SIG-M5 treated with dmso at 0.1 percent for 504 hours (cell line): ENCODE measurements at regions not wholly inside any gene's neighbourhood (a gene's known extent, or its start where the extent isn't known, plus 50 kb on each side); places are given as distances from the start of the nearest gene placed in this dataset.

Experiments
- DNase-seq: peaks from one replicate; lab custom pipeline; 2025; ENCODE audit not compliant: unreplicated experiment; lab: John Stamatoyannopoulos, UW

DNA sequence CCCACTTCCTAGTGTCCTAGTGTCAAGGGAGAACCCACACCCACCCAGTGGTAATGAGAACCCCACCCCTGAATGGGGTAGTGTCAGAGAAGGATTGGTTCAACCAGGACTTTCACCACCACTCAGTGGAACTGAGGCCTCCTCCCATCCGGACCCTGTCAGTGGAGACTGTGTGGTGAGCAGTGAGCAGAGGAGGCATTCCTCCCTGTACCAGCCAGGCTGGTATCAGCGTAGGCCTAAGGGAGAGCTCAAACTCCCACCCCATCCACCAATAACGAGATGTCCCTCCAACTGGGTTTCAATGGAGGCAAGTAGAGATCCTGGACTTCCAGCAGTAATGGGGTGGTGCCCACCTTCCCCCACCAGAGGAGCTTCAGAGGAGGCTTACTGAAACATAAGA, 1171.4 kb downstream of the TBC1D22A start:
- no peak for DNase-seq

DNA sequence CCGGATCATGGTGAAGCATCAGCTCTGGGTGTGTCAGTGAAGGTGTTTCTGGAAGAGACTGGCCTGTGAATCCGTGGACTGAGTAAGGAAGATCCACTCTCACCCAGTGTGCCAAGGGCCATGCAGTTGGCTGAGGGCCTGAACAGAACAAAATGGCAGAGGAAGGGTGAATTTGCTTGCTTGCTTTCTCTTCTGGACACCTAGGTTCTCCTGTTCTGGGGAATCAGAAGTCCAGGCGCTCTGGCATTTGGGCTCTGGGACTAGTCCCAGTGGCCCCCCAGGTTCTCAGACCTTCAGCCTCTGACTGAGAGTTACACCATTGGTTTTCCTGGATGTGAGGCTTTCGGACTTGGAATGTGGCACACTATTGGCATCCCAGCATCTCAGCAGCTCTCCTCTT, 1170.8 kb downstream of the TBC1D22A start:
- no peak for DNase-seq

DNA sequence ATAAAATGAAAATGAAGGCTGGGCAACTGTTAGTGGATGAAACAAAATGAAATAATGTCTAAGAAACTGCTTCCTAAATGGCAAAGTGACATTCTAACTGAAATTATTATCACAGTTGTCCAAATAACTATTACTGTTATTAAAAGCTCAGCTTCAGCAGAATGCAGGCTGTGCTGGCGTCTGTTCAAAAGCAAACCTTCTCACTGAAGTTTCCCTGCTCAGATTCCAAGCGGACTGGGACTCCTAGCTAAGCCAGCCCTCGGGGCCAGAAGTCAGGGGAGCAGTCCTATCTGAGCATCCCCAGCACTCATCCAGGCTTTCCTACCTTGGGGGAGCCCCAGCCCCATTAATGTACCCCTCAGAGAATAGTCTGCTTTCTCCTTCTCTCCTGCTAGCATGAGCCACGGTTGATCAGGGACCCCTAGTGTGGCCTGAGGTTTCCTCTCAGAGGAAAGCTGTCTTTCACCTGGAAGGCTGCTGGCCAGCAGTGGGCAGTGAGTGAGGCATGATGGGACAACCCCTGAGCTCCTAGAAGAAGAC, 1167.3 kb downstream of the TBC1D22A start:
- DNase-seq = no peak

DNA sequence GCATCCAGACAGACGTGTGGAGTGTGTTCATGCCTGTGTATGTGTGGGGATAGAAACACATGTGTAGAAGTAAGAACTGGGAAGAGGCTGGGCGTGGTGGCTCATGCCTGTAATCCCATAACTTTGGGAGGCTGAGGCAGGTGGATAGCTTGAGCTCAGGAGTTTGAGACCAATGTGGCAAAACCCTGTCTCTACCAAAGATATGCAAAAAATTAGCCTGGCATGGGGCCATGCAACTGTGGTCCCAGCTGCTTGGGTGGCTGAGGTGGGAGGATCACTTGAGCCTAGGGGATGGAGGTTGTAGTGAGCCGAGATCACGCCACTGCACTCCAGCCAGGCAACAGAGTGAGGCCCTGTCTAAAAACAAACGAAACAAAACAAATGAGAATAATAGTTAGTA, 1166.6 kb downstream of the TBC1D22A start:
- no peak for DNase-seq

DNA sequence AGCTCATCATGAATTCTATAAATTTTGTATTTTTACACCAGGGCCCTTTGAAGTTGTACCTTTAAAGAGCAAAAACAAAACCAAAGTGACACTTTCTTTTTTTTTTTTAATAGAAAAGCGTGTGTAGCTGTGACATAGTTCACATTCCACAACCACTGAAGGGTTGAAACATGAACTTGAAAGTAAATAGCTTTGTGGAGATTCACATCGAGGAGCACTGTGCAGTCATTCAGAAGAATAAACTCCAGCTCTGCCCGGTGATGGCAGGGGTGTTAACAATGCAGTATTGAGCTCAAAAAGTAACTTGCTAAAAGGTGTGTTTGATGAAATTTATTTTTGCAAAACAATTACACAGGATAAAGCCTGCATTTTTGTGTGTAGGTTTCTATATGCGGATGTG, 1166.2 kb downstream of the TBC1D22A start:
- no peak for DNase-seq

DNA sequence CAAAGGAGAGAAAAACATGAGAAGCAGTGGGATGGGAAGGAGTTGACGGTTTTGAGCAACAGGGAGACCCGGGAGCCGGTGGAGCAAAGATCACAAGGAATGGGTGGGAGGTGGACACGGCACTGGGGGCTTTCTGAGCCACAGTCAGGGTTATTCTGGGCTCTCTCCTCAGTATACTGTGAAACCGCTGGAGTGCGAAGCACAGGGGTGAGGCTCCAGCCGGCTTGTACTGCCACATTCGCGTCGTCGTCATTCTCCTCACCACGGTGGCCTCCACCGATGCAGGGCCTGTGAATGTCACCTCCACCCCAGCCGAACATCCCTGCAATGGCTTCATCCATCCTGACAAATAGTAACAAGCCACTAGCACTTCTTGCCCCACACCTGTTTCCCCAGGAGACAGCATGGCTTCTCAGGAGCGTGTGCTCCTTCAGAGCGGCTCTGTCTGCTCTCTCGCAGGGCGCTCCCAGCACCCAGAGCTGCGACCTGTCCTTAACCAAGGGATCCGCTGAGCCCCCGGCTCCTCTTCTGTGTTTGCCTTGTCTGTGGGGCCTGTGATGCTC, 1165.3 kb downstream of the TBC1D22A start:
- DNase-seq = no peak

DNA sequence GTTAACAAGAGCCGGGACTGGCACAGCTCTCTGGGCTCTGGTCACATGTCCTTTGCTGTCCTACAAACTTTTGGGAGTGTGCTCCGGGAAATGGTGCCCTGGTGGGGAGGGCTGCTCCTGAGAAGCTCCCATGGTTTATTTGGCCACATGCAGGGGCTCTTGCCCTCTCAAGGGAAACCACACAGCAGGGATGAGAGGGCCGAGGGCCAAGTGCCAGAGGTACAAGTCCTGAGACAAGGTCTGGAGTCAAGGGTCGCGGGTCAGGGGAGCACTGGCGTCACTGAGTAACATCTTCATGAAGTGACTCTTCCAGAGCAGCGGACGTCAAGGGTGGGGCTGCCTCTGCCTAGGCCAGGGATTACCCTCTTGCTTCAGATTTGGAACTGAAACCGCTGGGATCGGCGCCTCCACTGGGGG, 1160.6 kb downstream of the TBC1D22A start:
- no peak for DNase-seq

DNA sequence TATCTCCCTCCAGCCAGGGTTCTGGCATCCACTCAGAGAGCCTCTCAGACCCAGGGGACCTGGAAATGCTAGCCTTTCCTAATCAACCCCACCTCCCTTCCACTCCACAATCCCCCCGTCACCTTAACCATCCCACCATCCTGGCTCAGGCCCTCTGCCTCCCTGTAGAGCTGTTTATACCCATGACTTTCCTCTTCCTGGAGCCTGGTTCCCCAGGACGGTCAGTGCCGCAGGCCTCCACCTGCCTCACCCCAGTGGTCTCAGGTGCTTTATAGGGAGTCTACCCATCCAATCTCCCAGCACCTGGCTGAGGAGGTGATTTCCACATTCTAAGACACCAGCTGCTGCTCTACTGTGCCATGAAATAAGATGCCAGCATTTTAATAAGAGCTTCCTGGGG, 1159.5 kb downstream of the TBC1D22A start:
- DNase-seq = no peak

DNA sequence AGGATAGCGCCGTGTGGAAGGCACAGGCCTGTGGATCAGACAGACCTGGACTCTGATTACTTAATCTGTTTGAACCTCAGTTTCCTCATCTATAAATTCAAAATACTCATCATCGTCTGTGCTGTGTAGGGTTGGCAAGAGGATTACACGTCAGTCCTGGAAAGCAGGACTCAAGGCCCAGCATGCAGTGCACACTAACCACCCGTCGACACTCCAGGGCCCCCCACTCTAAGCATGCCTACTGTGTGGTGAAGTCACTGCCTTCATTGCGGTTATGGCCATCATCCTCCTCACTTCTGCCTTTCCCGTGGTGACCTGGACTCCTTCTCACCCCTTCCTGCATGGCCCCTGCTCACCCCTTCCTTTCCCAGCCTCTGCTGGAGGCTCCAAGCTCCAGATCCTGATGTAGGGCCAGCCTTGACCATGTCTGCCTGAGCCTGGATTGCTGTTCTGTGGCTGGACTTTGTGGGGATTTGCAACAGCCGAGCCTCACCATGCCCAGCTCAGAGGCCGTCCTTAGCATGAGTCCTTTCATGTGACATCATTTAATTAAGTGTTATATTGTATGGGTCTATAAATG, 1158.0 kb downstream of the TBC1D22A start:
- no peak for DNase-seq

DNA sequence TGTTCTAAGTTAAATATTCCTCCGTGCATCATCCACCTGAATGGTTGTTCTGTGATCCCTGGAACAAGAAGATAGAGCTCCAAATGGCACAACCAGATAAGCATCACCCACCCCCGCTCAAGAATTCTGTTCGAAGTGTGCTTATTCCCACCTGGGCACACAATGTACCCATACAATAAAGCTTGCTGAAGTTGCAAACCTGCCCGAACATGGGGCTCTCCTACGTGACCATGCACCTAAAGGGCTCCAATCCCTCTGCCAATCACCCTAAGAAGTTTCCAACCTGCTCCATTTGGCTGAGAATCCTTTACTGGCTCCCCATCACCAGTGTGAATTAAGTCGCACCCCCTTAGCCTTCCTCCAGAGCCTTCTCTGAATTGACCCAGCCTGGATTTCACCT, 1157.4 kb downstream of the TBC1D22A start:
- DNase-seq = no peak

DNA sequence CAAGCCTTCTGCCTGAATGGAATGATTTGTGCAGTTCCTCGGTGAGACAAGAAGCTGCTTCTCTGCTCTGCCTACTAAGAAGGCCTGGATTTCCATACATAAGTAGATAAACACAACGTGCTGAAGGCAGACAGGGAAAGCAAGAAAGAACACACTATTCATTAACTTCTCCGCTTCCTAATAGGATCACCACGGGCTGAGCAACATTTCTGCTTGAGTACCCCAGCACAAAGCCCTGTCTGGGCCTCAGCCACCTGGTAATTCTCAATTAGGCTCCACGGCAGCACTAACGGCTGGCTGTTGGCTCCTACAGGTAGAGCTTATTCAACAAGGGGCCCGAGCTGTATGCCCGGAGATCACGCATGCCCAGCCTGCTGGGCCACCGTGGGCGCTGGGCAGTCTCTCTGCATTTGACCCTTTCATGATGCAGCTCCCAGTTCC, 1156.6 kb downstream of the TBC1D22A start:
- DNase-seq = no peak

DNA sequence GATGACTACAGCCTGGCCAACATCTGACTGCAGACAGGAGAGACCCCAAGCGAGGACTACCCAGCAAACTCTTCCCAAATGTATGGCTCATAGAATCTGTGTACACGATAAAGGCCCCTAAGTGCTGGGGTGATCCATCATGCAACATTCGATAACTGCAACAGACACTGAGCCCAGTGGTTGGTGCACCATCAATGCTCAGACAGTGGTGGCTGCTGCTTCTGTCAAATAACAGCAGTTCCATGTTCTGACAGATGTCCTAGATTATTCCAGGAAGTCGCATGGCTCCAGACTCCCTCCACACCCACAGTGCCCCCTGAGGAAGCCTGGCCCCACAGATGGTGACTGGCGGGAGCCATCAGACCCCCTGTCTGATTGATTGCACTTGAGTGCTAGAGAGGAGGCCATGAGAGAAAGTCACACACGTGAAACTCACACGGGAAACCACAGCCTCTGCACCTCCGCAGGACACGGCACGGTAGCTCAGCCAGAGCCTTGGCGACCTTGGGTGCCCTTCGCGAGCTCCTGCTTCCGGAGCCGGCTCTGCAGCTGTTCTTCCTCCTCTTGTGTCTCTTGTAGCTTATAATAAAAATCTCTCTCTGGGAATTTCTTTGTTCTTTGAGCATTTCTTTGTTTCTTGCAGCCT, 1155.9 kb downstream of the TBC1D22A start:
- DNase-seq = no peak

DNA sequence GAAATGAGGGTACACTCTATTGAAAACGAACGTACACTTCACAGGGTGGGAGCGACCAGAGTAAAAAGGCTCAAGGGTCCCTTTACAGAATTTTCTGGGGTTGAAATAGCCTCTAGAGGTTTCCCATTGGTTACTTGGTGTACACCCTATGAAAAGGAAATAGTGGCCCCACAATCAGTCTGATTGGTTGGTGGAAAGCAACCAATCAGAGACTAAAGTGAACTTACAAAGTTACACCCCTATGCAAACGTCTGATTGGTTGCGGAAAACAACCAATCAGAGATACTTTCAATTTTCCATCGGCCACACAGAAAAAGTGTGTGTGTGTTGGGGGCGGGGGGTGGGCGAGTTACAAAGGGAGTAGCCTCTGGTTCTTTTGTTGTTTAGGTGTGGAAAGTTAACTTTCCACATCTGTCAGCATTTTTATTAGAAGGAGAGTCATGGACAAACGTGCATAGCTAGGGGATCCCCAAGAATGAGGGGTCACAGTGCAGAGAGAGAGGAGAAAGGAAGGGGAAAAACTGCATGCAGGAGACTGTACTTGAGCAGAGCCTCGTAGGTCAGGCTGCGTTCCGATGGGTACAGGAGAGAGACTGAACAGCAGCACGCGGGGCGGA, 1152.1 kb downstream of the TBC1D22A start:
- DNase-seq = no peak

DNA sequence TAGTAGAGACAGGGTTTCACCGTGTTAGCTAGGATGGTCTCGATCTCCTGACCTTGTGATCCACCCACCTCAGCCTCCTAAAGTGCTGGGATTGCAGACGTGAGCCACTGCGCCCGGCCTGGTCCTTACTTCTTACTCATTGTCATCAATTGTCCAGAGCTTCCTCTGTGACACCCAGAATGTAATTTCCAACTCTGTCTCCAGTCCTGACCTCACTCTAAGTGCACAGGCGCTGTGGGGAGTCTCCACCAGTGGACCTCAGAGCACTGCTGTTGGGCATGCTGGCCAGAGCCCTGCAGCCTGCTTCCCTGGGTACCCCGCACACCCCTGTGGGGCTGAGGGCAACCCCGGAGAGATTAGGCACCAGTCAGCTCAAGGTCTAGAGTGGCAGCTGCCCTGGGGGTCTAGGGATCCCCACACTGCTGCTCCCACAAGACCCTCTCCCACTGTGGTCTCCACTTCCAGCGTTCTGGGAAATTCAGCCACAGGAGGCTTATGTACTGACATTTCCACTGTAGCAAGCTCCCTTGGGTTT, 1140.3 kb downstream of the TBC1D22A start:
- DNase-seq = no peak

DNA sequence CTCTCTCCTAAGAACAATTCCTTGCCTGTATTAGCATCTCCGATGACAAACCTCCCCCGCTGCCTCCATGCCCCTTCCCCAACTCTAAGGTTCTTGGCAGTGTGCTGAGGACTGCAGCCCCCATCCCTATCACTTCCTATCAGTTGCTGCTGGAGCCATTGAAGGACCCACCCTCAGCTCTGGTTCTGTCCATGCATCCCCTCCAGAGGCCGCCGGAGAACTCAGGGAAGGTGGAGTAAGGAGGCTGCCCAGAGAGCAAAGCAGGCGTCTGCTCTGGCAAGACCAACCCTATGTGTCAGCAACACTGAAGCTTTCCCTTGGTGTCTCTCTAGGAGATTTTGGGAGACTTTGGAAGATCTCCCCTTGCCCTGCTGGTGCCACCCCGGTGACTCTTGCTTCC, 1139.5 kb downstream of the TBC1D22A start:
- DNase-seq = no peak

DNA sequence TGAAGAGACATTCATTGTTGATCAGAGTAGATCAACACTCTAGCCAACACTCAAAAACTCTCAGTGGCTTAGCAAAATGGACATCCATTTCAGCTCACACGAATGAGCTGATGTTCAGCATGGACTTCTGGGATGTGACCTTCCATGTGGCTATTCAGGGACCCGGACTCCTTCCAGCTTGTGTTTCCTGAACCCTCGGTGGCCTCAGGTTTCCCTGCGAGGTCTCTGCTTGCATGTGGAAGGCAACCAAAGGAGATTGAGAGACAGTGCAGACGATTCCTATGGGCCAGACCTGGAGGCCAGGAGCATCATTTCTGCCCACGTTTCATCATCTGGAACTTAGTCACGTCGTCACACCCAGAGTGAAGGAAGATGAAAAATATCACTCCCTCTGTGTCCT, 1137.4 kb downstream of the TBC1D22A start:
- DNase-seq = no peak

DNA sequence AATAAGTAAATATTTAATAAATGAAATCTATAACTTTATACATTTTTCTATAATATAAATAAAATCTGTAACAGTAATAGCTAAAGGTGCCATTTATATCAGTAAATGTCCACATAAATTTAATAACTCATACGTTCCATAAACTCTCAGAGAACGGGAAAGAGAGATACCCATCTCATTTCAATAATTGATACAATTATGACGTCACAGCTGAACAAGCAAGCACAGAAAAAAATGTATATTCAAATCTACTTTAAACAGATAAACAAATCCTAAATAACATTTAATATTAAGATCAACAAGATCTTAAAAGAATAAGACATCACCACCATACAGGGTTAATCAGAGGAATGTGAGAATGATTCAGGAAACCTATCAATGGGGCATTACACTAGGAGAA, 1136.5 kb downstream of the TBC1D22A start:
- no peak for DNase-seq

DNA sequence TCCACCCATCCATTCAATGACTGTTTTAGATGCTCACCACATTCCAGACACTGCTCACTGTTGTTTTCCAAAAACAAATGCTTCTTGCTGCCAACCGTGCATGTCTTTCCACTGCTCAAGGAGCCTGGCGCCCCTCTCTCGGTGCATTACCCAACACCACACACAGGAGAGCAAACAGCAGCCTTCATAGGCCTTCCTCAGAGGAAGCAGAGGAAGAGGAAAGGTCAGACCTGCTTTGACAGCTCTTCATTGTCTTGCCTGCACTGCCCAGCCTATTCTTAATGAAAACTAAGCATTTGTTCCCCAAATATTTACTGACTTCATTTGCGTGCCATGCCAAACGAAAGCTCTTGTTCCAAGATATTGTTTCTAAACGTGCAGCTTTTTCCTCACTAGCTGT, 1129.2 kb downstream of the TBC1D22A start:
- no peak for DNase-seq

DNA sequence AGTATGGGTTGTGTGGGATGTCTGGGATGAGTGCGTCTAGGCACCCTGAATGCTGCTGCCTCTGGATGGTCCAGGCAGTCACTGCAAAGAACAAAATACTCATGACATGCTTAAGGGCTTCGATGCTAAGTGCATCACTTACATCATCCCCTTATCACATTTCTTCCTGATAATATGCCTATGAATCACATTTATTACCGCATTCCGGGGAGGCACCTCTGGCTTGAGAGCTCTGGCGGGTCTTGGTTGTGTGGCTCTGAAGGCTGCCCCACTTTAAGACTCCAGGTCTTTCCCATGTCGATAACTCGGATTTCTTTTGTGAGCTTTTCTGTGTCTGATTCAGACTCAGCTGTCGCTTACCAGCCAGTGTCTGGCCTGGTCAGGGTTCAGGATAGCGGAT, 1126.4 kb downstream of the TBC1D22A start:
- DNase-seq = no peak

DNA sequence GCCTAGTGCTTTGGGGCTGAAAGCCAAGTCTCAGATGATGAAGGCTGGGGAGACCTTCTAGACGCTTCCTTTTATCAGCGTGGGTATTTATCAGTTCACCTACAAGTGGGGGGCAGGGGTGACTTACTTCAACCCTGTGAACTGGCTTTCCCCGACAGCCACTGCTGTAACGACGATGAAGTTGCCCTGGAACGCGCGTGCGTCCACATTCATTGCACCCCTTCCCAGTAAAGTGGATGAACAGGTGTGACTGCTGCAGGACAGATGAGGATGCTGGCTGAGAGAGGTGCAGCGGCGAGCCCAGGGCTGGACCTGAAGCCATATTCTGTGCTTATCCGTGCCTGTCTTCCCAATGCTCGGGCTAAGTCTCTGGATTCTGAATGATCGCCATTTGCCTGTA, 1122.3 kb downstream of the TBC1D22A start:
- DNase-seq = no peak

DNA sequence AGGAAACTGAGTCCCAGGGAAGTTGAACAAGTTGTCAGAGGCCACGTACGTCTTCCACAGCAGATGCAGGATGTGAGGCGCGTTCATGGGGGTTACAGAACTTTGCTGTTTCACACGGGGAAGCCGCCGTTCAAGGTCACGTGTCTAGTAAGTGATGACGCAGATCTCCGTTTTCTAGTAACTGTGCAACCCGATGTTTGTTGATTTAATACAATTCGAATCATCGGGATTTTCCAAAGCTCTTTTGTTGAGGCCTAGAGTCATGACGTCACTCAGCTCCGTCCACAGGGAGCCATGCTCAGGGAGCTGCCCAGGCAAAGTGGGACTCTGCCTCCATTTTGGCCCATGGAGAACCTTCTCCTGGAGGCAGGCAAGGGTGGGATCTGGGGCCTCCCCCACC, 1121.8 kb downstream of the TBC1D22A start:
- DNase-seq = no peak

DNA sequence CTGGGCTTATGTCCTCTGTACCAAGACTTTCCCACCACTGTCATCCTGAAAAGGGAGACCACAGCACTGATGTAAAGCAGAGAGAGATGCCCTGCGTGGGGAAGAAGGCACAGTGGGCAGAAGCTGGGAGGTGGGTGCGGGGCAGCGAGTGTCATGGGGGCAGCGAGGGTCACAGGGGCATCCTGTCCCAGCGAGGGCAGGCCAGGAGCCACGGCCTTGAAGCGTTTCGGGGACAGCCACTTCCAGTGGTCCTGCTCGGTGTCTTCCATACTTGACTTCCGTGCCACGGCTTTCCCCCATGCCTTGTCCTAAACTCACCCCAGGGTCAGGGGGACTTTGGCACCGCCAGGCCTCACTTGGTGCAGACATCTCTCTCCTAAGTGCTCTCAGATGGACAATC, 1121.3 kb downstream of the TBC1D22A start:
- no peak for DNase-seq
